ENCODE measurements at regions not wholly inside any gene's neighbourhood (a gene's known extent, or its start where the extent isn't known, plus 50 kb on each side); places are given as distances from the start of the nearest gene placed in this dataset.
"Not testable (repeated sequence)": the region's sequence is repeated elsewhere in the genome, so short reads cannot be mapped to it uniquely, and the experiment has no call there.

DNA sequence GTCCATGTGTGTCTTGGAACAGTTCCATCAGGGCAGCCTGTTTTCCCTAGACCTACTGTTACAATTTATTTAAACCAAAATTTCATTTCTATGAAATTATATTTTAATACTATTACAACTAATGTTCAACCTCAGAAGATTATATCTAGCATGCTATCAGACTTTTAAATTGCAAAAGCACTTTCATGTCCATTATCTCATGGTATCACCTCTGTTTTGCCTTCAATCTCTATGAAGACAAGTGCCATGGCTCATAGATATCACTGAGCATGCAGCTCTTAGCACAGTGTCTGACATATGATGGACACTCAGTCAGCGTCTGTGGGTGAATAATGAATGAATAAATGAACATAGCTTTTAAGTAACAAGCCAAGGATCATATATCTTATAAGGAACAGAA lies 288.8 kb downstream of the RAD51AP2 start:
- intact Hi-C loops (cut with DNase I) = no loop called here
- ATAC-seq (no peak), DNase-seq (ENCODE audit: low spot score) (no peak)

DNA sequence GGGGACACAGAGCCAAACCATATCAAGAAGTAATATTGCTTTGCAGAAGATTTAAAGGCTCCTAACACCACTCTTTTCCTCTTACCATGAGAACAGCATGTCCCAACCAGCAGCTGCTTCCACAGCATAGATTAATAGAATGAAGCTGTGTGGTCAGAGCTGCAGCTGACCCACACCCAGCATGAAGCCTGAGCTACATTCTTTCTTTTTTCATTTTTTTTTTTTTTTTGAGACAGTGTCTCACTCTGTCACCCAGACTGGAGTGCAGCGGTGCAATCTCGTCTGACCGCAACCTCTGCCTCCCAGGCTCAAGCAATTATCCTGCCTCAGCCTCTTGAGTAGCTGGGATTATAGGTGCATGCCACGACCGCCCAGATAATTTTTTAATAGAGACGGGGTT lies 289.8 kb downstream of the RAD51AP2 start:
- ATAC-seq (no peak), DNase-seq (ENCODE audit: low spot score) (no peak)
- intact Hi-C loops (cut with DNase I) = no loop called here

DNA sequence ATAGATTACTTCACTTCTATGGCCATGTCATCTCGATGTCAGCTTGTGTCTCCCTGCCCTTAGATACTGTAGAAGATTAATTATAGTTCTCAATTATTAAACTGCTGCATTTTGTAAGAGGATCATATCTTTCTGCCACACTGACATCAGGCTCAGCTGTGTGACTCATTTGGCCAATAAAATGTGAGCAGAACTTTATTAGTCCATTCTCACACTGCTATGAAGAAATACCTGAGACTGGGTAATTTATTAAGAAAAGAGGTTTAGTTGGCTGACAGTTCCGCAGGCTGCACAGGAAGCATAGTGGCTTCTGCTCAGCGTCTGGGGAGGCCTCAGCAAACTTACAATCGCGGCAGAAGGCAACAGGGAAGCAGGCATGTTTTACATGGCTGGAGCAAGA lies 290.4 kb downstream of the RAD51AP2 start:
- DNase-seq (ENCODE audit: low spot score) = no peak
- no peak for ATAC-seq
- intact Hi-C loops (cut with DNase I) = no loop called here

DNA sequence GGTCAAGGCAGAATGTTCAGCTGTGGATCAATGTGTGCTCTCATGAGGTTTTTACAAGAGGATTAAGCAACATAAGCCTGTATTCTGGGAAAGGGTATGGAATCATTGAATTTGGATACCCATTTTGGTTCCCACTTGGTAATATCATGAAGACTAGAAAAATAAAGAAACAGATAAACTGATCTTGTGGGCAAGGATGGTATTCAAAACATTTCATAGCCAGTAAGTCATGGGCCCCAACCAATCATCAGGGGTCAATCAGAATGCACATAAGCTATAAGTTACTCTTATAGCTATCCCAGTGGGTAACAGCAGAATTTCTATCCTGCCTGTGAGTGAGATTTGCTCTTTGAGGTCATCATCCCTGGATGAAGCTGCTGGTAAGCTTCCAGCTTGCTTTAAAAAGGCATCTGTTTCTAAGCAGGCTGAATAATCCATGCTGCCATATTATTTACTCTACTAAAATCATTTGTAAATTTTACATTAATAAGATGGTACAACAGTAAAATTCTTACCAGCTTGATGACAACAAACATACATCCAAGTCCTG lies 291.2 kb downstream of the RAD51AP2 start:
- ATAC-seq = no peak

DNA sequence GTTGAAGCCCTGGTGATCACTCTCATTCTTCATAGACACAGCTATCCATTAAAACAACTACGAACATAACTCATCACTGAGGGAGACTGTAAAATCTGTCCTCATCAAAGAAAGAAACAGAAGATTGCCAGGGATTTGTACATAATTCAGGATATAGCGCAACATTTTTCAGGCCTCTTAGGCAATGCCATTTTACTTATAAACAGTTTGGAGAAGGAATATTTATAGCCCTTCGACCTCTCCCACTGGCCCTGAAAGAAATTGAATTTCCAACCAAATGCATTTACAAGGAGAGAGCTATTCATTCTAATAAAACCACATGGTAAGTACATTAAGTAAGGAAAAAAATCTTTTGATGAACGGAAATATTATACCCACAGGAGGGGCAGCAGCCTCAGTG lies 295.0 kb downstream of the RAD51AP2 start:
- no peak for DNase-seq (ENCODE audit: low spot score)
- intact Hi-C loops (cut with DNase I) = no loop called here
- ATAC-seq = no peak

More for the DNA sequence above, 291.2 kb downstream of the RAD51AP2 start:
- intact Hi-C loops (cut with DNase I) = no loop called here
- no peak for DNase-seq (ENCODE audit: low spot score)

DNA sequence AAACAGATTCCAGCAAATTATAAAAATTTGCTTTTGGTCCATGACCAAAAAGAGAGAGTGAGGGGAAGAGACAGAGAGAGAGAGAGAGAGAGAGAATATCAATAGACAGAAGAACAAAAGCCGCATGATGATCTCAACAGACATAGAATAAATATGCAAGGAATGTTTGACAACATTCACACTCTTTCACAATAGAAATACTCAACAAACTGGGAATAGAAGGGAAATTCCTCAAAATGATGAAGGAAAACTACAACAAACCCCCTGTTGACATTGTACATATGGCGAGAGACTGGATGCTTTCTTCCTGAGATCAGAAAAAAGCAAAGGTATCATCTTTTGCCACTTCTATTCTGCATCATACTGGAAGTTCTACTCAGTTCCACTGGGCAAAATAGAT lies 309.7 kb downstream of the RAD51AP2 start:
- DNase-seq (ENCODE audit: low spot score) = no peak
- intact Hi-C loops (cut with DNase I) = no loop called here
- no peak for ATAC-seq

DNA sequence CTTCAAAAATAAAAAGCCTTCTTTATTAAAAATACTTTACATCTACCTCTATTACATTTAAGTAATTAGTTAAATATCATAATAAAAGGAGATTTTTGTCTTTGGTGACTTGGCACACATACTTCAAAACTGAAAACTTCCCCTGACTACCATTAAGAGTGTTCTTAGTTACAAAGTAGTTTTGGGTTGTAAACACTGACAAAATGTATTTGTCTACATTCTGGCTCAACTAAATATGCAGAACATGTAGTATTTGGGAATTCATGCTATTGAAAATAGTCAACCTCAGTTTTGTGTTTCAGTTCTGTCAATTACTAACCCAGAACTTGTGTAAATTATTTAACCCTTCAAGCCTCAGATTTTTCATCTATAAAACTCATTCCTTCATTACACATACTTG lies 311.5 kb downstream of the RAD51AP2 start:
- intact Hi-C loops (cut with DNase I) = no loop called here
- ATAC-seq (no peak), DNase-seq (ENCODE audit: low spot score) (no peak)

DNA sequence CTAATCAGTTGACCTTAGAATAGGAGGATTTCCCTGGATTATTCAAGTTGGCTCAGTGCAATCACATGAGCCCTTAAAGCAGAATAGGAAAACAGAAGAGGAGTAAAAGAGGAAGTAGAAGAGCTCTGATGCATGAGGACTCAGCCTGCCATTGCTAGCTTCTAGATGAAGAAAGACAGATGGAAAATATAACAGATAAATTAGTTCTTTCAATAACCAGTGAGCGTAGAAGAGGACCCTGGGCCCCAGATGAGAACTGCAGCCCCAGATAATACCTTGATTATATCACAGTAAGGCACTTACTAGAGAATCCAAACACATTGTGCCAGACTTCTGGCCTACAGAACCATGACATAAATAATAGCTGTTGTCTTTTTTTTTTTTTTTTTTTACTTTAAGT lies 314.0 kb downstream of the RAD51AP2 start:
- ATAC-seq; DNase-seq (ENCODE audit: low spot score); intact Hi-C loops (cut with DNase I): not testable (repeated sequence)

DNA sequence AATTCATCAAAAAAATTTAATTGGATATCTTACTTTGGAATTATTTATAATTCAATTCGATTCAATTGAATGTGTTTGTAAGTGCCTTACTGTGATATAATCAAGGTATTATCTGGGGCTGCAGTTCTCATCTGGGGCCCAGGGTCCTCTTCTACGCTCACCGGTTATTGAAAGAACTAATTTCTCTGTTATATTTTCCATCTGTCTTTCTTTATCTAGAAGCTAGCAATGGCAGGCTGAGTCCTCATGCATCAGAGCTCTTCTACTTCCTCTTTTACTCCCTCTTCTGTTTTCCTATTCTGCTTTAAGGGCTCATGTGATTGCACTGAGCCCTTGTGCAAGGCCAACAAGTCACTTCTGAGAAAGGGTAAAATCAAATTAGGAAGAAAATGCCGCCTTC lies 315.6 kb downstream of the RAD51AP2 start:
- ATAC-seq; intact Hi-C loops (cut with DNase I); DNase-seq (ENCODE audit: low spot score): not testable (repeated sequence)

DNA sequence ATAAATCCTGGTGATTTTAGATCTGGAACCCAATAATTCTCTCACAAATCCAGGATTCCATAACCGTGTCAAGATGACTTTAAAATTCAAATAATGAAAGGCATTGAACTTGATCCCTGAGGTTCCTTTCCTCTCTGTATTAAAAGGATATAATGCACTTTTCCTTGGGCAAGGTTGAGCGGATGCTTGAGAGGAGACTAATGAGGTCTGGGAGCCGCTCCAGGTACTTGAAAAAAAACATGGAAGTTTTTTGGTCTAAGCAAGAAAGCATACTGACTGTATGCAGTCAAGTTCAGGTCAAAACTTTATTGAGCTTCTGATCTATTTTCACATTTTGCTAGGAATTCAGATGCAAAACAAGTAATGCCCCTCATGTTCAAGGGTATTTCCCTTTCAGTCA lies 318.5 kb downstream of the RAD51AP2 start:
- ATAC-seq (no peak), DNase-seq (ENCODE audit: low spot score) (no peak)
- intact Hi-C loops (cut with DNase I) = no loop called here

DNA sequence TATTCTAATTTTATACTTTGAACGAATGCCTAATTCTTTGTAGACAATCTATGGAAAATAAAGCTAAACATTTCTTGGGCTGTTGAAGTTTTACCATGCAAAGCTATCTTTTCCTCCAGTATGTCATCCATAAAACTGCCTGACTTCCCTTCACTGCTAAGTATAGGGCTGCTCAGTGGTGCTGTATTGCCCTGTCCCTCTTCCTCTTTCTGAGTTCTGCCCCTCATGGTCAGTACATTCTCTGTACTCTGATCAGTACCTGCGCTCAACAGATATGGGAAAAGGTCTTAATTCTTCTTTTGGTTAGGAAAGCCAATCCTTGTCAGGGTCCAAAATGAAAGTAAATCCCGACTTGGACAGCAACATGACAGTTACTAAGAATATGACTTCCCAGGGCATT lies 321.9 kb downstream of the RAD51AP2 start:
- no peak for DNase-seq (ENCODE audit: low spot score)
- intact Hi-C loops (cut with DNase I) = no loop called here
- ATAC-seq = no peak

DNA sequence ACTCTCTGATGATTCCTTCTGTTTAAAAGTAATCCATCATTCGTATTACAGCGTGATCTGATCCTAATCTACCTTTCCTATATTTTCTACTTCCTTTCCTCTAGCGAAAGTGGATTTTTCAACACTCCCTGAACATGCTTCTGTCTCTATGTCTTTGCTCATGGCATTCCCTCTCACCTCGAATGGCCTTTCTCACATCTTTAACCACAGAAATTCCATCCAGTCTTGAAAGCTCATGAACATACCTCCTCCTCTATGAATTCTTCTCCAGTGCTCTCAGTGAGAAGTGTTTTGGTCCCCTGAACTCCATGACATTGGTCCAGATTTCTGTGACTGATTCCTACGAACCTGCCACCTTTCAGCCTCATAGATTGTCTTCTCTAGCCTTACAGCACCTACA lies 323.2 kb downstream of the RAD51AP2 start:
- ATAC-seq = no peak
- DNase-seq (ENCODE audit: low spot score) = no peak
- intact Hi-C loops (cut with DNase I) = no loop called here

DNA sequence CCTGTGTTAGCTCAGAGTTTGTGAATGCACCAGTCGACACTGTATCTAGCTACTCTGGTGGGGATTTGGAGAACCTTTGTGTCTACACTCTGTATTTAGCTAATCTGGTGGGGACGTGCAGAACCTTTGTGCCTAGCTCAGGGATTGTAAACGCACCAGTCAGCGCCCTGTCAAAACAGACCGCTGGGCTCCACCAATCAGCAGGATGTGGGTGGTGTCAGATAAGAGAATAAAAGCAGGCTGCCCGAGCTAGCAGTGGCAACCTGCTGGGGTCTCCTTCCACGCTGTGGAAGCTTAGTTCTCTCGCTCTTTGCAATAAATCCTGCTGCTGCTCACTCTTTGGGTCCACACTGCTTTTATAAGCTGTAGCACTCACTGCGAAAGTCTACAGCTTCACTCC lies 324.2 kb downstream of the RAD51AP2 start:
- ATAC-seq = no peak
- intact Hi-C loops (cut with DNase I) = no loop called here
- DNase-seq (ENCODE audit: low spot score) = no peak

DNA sequence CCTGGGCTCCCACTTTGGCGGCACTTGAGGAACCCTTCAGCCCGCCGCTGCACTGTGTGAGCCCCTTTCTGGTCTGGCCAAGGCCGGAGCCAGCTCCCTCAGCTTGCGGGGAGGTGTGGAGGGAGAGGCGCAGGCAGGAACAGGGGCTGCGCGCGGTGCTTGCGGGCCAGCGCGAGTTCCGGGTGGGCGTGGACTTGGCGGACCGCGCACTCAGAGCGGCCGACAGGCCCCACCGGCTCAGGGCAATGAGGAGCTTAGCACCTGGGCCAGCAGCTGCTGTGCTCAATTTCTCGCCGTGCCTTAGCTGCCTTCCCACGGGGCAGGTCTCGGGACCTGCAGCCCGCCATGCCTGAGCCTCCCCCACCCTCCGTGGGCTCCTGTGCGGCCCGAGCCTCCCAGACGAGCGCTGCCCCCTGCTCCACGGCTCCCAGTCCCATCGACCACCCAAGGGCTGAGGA lies 324.8 kb downstream of the RAD51AP2 start:
- ATAC-seq; DNase-seq (ENCODE audit: low spot score); intact Hi-C loops (cut with DNase I): not testable (repeated sequence)

DNA sequence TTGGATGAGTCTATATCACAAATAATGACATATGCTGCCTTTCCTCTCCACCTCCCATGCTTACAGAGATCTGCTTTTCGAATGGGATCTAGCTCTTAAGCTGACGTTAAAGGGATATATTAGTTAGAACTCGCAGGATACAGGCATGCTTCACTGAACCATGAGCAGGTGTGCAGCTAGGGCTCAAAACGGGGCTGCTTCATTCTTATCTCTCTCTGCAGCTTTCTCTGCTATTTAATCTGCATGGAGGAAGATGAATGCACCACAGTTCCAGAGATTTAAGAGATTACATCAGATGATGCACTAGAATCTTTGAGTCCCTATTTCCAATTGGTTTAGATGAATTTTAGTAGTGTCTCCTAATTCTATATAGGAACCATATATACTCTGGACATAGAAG lies 327.0 kb downstream of the RAD51AP2 start:
- no peak for ATAC-seq
- DNase-seq (ENCODE audit: low spot score) = no peak
- intact Hi-C loops (cut with DNase I) = no loop called here

DNA sequence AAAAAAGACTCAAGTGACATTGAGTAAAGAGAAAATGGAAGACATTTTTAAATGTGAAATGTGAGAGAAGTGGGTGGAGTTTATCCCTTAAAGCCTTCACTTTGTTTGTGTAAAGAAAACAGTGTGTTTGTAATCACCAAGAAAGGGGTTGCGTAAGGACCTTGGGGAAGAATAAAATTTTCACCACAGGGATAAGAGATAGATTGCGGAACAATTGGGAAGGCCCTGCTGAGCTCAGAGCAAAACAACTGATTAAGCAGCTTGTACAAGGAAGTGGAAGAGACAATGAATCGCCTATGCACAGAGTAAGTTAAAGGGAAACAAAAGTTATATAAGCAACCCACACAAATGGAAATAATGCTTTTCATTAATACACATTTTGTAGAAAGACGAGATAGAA lies 327.7 kb downstream of the RAD51AP2 start:
- ATAC-seq = peak; percentile 45
- intact Hi-C loops (cut with DNase I) = no loop called here
- DNase-seq (ENCODE audit: low spot score) = no peak

DNA sequence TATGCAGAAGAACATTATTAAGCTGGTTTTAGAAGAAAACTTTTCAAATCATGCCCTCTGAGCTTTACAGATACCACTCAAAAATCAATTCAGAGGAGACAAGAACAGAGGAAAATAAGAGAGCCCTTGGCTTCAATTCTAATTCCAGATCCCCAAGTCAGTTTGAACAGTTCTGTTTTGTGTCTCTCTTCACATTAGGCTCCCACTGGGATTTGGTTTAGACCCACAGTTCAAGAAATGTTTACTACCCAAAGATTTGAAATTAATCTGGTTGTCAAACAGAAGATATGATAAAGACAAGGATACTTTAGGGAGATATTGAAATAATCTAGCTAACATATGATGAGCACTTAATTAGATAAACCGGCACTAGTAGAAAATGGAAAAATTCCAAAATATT lies 329.5 kb downstream of the RAD51AP2 start:
- no peak for ATAC-seq
- intact Hi-C loops (cut with DNase I) = no loop called here
- DNase-seq (ENCODE audit: low spot score) = no peak

DNA sequence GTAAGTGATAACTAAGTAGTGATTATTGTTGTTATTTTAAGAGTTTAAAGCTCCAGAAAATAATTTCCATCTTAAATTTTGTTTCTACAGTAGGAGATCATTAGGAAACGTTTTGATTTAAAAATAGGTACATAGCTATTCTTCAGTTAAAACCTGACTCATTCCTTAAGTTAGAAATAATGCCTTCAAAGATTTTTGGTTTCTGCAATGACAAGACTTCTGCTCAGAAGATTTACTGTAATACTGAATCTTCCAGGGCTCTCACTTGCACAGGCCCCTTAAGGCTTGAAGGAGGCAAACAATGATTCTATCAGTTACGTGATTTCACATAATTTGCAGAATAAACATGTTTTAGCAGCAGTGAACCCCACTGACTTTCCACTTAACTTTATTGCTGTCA lies 333.7 kb downstream of the RAD51AP2 start:
- ATAC-seq = no peak
- DNase-seq (ENCODE audit: low spot score) = no peak
- intact Hi-C loops (cut with DNase I) = no loop called here

DNA sequence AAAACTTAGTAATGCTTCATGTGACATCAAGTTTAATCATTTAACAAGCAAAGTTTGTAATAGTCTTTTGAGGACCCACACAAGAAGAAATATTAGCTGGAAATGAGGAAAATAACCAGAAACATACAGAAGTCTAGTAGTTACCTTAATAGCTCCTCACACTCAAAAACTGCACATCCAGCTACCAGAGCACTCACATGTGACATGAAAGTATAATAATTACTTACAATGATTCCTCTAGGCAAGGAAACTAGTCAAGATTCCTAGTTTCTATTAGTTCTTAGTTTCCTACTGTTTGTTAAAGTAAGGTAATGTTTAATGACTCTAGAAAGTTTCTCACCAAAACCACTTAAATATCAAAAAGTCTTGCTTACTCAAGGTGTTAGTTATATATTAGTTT lies 335.8 kb downstream of the RAD51AP2 start:
- no peak for ATAC-seq
- no peak for DNase-seq (ENCODE audit: low spot score)
- intact Hi-C loops (cut with DNase I) = no loop called here

DNA sequence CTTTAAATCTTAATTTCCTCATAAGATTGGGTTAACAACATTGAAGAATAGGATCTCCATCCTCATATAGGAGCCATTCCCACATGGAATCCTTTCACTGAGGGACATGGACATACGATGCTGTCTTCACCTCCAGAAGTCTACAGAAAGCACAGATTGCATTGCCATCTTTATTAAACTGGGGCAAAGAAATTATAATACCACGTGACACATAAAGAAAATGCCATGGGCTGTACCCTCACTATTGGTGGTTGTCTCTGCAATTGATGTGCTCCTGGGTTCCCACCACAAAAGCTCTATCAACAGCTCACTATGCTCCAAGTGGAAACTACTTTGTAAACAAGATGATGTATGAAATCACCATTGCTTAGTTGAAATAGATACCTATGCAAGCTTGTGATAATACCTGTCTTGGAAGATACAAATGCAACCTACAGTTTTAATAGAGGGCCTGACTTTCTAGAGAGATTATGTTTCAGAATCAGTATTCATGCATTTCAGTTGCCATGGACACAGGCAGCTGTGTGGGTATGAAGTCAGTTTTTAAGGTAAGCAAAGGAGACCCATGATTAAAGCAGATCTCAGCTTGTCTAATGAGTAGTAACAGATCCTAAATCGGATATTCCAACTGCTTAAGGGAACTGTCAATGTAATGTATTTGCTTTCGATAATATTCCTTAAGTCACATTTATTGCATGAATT lies 337.0 kb downstream of the RAD51AP2 start:
- intact Hi-C loops (cut with DNase I) = no loop called here
- ATAC-seq (no peak), DNase-seq (ENCODE audit: low spot score) (no peak)

DNA sequence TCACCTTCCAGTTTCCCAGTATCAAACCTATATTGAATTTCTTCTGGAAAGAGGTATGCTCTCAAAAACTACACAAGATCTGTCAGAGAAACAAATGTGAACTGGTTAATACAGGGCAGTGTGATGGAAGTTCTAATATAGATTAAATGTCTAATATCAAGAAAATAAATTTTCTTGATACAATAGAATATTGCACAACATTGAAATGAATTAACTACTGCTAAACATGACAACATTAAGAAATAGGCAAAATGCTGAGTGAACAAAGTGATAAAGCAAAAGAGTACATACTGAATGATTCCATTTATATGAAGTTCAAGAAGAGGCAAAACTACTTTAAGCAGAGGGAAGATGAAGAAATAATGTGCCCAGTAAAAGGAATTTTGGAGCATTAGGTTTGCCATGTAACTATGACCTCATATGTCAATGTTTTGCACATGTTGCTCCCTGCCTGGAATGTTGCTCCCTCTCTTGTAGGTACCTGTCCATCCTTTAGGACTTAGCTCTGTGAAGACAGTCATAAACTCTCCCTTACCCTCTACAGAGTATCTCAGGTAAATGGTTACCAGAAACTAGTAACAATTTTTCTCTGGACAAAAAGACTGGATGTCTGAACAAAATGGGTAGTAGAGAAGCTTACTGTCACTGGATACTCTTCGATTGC lies 339.0 kb downstream of the RAD51AP2 start:
- intact Hi-C loops (cut with DNase I) = no loop called here
- DNase-seq (ENCODE audit: low spot score) = no peak
- ATAC-seq = no peak
